Activated CD4-positive, alpha-beta T cell treated with anti-CD3 and anti-CD28 coated beads for 48 hours (primary cell): ENCODE measurements at regions not wholly inside any gene's neighbourhood (a gene's known extent, or its start where the extent isn't known, plus 50 kb on each side); places are given as distances from the start of the nearest gene placed in this dataset.
"Not testable (repeated sequence)": the region's sequence is repeated elsewhere in the genome, so short reads cannot be mapped to it uniquely, and the experiment has no call there.

Experiments
- DNase-seq: peaks from one replicate; pipeline ENCODE4 v3.0.0-alpha.2; 2020

- DNase-seq = no peak
These were observed 106.3 kb upstream of the DLG1 start for GRCh38 chr3:197404754-197405153.

GRCh38 chr3:197404030-197404429 is 105.6 kb upstream of the DLG1 start:
- DNase-seq = no peak

GRCh38 chr3:197402401-197402800 is 104.0 kb upstream of the DLG1 start:
- not testable (repeated sequence) for DNase-seq

- DNase-seq = no peak
These were observed 101.1 kb upstream of the DLG1 start for GRCh38 chr3:197399486-197399885.

- peak; percentile 46 for DNase-seq
These were observed 100.0 kb upstream of the DLG1 start for GRCh38 chr3:197398286-197398878.

- DNase-seq = no peak
These were observed 99.4 kb upstream of the DLG1 start for GRCh38 chr3:197397838-197398237.

GRCh38 chr3:197394464-197395321 is 96.3 kb upstream of the DLG1 start:
- peak; percentile 68 for DNase-seq

DNA sequence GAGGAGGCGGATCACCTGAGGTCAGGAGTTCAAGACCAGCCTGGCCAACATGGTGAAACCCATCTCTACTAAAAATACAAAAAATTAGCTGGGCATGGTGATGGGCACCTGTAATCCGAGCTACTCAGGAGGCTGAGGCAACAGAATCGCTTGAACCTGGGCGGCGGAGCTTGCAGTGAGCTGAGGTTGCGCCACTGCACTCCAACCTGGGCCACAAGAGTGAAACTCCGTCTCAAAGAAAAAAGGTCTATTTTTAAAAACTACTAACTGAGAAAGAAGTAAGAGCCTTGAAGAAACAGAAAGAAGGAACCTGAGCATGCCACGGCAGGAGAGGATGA is 95.7 kb upstream of the DLG1 start:
- not testable (repeated sequence) for DNase-seq

GRCh38 chr3:197393711-197394110 is 95.3 kb upstream of the DLG1 start:
- no peak for DNase-seq

- DNase-seq = no peak
These were observed 94.5 kb upstream of the DLG1 start for GRCh38 chr3:197392961-197393360.

DNA sequence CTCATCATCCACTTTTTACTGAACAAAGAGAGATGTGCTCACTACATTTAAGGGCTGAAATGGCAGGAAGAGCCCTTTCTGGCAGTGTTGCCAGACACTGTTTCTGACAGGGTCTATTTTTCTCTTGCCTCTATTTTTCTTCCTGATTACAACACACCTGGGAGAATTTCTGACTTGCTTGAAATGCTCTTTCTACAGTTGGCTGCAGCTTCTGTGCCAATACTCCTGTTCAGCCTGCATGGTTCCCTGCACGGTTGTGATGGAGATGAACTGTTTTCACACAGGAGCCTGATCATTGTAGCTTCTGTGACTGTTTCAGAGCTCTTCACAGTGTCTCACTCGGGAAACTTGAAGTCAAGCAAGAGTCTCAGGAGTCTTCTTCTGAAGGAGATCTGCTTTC is 83.0 kb upstream of the DLG1 start:
- DNase-seq = no peak

GRCh38 chr3:197380786-197381185 is 82.4 kb upstream of the DLG1 start:
- no peak for DNase-seq

DNA sequence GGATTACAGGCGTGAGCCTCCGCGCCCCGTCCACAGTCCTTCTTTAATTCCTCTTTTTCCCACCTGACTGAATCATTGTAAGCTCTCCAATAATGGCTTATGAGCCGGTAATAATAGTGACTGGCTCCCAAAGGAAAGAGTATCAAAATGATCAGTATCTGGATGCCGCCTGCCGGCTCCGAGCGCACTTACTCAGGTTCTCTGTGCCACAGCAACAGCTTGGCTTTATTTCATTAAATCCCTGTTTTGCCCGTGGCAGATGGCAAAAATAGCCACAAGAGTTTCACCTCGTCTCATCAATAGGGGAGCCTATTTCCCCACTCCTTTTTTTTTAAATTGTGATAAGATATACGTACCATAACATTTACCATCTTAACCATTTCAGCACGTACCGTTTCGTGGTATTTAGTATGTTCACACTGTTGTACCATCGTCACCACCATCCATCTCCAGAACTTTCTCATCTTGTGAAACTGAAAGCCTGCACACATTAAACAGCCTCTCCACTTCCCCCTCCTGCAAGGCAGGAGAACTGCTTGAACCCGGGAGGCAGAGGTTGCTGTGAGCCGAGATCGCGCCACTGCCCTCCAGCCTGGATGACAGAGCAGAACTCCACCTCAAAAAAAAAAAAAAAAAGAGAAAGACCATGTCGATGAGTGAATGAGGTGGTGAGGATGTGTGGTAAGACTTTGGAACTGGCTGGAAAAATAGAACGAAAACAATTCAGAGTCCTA is 80.7 kb upstream of the DLG1 start:
- DNase-seq = no peak

DNA sequence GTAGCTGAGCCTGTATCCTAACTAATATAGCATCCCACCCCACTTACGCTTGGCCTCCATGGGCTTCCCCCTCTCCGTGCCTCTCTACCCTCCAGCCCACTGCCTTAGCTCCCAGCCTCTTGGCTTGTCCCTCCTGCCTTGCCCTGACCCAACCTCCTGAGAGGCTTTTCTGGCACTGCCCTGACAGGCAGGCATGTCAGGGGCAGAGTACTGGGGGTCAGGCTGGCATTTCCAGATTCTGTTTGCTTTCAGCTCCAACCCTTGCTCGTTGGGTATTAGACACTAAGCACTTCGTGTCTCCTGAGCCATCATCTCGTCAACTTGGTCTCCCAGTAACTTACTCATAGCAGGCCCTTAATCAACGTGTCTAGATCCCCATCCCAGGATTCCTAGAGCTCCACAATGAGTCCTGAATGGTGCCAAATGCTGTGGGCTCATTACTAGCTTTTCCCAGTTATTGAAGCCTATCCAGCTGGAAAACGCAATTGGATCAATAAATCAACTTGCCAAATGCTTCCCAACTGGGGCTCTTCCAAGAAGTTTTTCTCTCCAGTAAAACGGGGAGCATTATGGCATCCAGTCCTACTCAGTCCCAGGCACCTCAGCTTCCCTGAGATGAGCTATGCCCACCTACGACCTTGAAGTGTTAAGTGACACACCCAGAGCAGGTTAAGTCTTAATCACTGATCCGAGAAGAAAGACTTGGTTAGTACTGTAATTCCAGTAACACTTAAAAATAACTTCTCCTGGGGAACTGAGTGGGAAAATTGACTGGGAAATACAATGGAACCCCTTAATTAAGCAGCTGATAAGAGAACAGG is 78.5 kb upstream of the DLG1 start:
- no peak for DNase-seq

DNA sequence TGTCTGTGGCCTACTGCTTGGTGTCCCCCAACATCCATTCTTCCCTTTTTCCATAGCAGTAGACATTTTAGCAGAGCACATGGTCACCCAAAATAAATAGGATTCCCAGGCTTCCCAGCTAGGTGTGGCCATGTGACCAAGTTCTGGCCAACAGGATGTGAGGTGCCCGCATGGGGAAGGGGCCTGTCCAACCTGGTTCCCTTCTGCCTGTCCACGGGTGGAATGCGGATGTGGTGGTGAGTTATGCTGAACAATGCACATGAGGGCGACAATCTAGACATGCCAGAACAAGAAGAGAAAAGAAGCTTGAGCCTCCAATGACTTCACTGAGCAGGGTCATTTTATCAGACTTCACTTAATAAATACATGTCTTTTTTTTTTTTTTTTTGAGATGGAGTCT is 77.6 kb upstream of the DLG1 start:
- DNase-seq = no peak

GRCh38 chr3:197375001-197375441 is 76.6 kb upstream of the DLG1 start:
- no peak for DNase-seq

- DNase-seq = no peak
These were observed 74.7 kb upstream of the DLG1 start for GRCh38 chr3:197373096-197373495.

- DNase-seq = no peak
These were observed 73.7 kb upstream of the DLG1 start for GRCh38 chr3:197372047-197372661.

- no peak for DNase-seq
These were observed 73.2 kb upstream of the DLG1 start for GRCh38 chr3:197371591-197372046.

DNA sequence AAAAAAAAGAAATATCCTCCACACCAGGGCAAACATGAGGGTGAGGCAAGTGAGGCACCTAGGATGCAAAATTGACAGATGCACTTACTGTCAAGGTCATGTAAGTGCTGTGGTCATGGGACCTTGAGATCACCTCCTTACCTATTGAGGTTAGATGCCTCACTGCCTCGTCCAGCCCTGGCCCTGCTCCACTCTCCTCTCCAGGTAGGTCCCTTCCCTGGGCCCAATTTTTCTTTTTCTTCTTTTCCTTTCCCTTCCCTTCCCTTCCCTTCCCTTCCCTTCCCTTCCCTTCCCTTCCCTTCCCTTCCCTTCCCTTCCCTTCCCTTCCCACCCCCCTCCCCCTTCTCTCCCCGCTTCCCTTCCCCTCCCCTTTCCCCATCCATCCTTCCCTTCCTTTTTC is 71.1 kb upstream of the DLG1 start:
- no peak for DNase-seq

- DNase-seq = no peak
These were observed 70.4 kb upstream of the DLG1 start for GRCh38 chr3:197368821-197369220.

DNA sequence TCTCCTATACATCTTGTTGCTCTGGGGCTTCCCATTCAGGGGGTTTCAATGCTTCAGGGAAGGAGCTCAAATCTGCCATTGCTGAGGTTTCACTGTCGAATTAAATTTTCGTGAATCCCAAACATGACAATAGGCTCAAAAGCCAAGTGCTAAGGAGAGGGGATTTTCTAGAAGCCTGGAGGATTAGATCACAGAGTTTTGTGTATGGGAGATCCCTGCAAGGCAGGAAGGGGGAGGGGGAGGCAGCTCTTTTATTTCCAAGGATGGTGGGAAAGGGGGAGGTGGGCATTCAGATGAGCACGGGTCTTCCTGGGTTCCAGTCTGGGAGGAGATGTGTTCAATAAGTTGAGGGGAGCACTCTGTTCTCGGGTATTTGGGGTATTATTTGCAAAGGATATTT is 69.9 kb upstream of the DLG1 start:
- DNase-seq = no peak
